ENCODE measurements at regions not wholly inside any gene's neighbourhood (a gene's known extent, or its start where the extent isn't known, plus 50 kb on each side); places are given as distances from the start of the nearest gene placed in this dataset.

DNA sequence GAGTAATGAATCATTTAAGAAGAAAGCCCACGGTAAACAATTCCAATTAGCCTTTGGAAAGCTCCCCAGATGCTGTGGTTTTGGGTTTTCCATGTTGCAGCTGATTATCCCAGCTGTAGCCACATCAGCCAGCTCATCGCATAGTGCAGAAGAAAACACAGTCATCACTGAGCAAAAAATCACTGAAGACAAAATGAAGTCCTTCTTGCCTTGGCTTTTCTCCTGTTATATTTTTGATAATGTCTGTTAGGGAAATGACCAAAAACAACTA, 193.0 kb upstream of the C1QTNF7 start:
- H3K27ac ChIP-seq: no peak overlapping the region

DNA sequence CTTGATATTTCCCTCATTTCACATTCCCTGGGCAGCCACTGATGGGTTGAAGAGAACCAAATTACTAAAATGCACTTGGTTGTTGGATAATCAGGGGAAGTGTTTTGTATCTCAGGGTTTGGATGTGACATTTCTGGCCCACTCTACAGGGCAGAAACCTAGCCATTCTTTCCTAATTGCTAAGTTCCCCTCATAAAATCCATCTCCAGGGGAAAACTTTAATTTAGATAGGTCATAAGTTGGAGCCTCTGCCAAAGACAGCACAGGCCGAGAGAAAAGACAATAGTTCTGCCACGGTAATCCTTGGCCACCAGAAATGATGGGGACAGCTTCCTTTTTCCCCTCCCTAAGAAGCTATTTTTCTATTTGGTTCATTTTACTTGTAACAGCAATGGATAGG, 192.7 kb upstream of the C1QTNF7 start:
- H3K27ac ChIP-seq: no peak overlapping the region
- H3K36me3 ChIP-seq: no peaks in the 10 kb centered on the region
- H3K4me2 ChIP-seq: peak overlapping the region in 2 of 11 experiments; percentile 72 to 82; a peak in 5 of 22 replicates
- H3K4me3 ChIP-seq: no peak overlapping the region
- H3K4me1 ChIP-seq: peaks cover 11 to 43% (median 23%) of the 10 kb centered on the region in 10 experiments
- no peak overlapping the region for H3K9ac ChIP-seq
- TF ChIP-seq Cebpa-rat (IDR thresholded peaks at IDR 0.05): no peak
- no peaks in the 10 kb centered on the region for H3K9me3 ChIP-seq (replicated peaks in 1 of 11)
- no peaks in the 10 kb centered on the region for H3K27me3 ChIP-seq
- no peaks in the 10 kb centered on the region for H4K20me1 ChIP-seq

More for the DNA sequence above, 193.0 kb upstream of the C1QTNF7 start:
- no peak overlapping the region for H3K4me3 ChIP-seq
- peaks cover 11 to 43% (median 23%) of the 10 kb centered on the region in 10 experiments for H3K4me1 ChIP-seq
- no peak overlapping the region for H3K9ac ChIP-seq
- no peak for TF ChIP-seq Cebpa-rat (IDR thresholded peaks at IDR 0.05)
- no peaks in the 10 kb centered on the region for H4K20me1 ChIP-seq
- H3K27me3 ChIP-seq: no peaks in the 10 kb centered on the region
- H3K9me3 ChIP-seq (replicated peaks in 1 of 11): no peaks in the 10 kb centered on the region
- H3K36me3 ChIP-seq: no peaks in the 10 kb centered on the region
- peak overlapping the region in 5 of 11 experiments; percentile 52 to 82 (median 78); a peak in 7 of 22 replicates for H3K4me2 ChIP-seq

DNA sequence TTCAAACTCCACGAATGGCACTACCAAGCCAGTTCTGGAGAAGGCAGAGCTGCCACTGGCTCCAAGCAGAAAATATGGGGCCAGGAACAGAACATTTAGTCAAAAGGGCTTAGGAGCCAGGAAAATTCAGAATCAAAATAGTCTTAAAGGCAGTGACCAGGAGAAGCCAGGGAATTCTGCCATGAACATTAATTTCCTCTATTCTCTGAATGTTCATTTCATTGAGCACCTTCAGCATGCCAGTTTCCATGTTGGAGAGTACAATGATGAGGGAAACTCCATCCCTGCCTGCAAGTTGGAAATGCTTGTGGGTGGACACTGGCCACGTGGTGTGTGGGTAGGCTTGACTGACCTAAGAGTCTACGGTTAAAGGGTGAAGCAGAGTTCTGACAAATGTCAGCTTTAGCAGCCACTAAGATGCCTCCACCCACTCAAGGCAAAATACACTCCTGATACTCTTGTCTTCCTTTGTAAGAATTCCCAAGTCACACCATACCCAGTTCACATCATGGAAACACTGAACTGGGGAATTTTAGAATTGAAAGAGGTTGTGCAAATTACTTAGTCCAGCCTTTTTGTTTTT, 190.1 kb upstream of the C1QTNF7 start:
- TF ChIP-seq Cebpa-rat (IDR thresholded peaks at IDR 0.05): no peak
- Histone ChIP-seq H4K20me1 (no peaks in the 10 kb centered on the region), H3K9me3 (replicated peaks in 1 of 11) (no peaks in the 10 kb centered on the region), H3K27me3 (no peaks in the 10 kb centered on the region), H3K4me3 (no peak overlapping the region), H3K9ac (no peak overlapping the region), H3K27ac (no peak overlapping the region), H3K4me2 (peak overlapping the region in 1 of 11 experiments; percentile 12; a peak in 1 of 22 replicates), H3K36me3 (no peaks in the 10 kb centered on the region), H3K4me1 (peaks cover 11 to 31% (median 21%) of the 10 kb centered on the region in 10 experiments)

DNA sequence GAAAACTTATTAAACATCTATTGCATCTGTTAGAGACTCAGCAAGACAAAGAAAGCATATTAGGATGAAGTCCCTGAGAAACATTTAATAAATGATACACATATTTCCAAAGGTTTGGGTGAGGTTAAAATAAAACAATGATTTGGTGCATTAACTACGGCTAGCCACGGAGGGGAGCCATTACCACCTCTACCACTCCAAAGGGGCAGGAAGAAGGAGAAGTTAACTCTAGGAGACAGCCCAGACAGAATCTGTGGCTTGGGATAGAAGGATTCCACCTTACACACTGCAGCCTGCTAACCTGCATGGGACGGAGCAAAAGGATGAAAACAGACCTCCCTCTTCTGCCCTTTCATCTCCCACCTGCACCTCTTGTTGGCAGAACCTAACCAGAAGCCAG, 189.1 kb upstream of the C1QTNF7 start:
- Histone ChIP-seq H4K20me1 (no peaks in the 10 kb centered on the region), H3K4me3 (no peak overlapping the region), H3K36me3 (no peaks in the 10 kb centered on the region), H3K27me3 (no peaks in the 10 kb centered on the region), H3K9ac (no peak overlapping the region), H3K27ac (no peak overlapping the region), H3K9me3 (replicated peaks in 1 of 11) (no peaks in the 10 kb centered on the region), H3K4me2 (no peak overlapping the region), H3K4me1 (peaks cover 2 to 21% (median 11%) of the 10 kb centered on the region in 10 experiments)
- no peak for TF ChIP-seq Cebpa-rat (IDR thresholded peaks at IDR 0.05)

DNA sequence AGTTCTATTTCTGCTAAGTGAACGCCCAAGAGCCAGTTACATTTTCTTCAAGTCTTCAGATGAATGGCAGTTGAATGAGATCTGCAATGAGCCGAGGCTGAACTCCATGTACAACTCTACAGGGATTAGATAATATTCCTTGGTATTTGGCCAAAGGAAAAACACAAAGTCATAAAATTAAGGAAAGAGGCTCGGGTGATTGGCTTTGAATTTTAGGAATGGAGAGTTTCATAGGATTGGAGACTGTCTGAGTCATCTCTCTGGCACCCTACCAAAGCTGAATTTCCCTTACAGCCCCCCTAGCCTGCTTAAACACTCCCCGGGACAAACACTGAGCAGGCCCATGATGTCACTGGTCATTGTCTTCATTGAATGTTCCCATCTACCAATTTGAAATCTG, 188.0 kb upstream of the C1QTNF7 start:
- no peak for TF ChIP-seq Cebpa-rat (IDR thresholded peaks at IDR 0.05)
- Histone ChIP-seq H3K9me3 (replicated peaks in 1 of 11) (0 out of 22 replicates have a peak, but pooled peaks cover 0 to 6% (median 0%) of the 10 kb centered on the region in 11 experiments), H3K4me2 (no peak overlapping the region), H3K4me1 (peaks cover 0 to 10% (median 1%) of the 10 kb centered on the region in 10 experiments; a peak in 8 of 20 replicates), H3K9ac (no peak overlapping the region), H3K4me3 (no peak overlapping the region), H3K36me3 (no peaks in the 10 kb centered on the region), H3K27ac (no peak overlapping the region), H3K27me3 (no peaks in the 10 kb centered on the region), H4K20me1 (no peaks in the 10 kb centered on the region)

DNA sequence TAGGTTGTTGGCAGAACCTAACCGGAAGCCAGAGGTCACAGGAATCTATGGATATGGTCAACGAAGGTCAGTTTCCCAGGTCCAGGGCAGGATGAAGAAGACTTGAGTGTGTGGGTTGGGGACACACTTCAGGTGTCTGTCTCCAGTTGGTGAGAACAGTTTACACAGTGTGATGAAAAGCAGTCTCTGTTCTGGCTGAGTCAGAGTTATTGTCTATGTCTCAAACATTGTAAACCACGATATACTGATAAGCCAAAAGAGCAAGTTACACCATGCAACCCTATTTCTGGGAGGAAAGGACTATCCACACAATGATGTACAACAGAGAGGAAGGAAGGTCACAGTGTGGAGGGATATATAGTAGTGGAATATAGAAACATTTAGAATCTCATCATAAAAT, 187.1 kb upstream of the C1QTNF7 start:
- Histone ChIP-seq H3K9me3 (replicated peaks in 1 of 11) (0 out of 22 replicates have a peak, but pooled peaks cover 0 to 6% (median 0%) of the 10 kb centered on the region in 11 experiments), H3K4me2 (no peak overlapping the region), H3K27me3 (no peaks in the 10 kb centered on the region), H3K4me3 (no peak overlapping the region), H3K27ac (no peak overlapping the region), H3K9ac (no peak overlapping the region), H3K4me1 (peaks cover 0 to 6% (median 0%) of the 10 kb centered on the region in 10 experiments; a peak in 2 of 20 replicates), H4K20me1 (no peaks in the 10 kb centered on the region), H3K36me3 (no peaks in the 10 kb centered on the region)
- no peak for TF ChIP-seq Cebpa-rat (IDR thresholded peaks at IDR 0.05)

DNA sequence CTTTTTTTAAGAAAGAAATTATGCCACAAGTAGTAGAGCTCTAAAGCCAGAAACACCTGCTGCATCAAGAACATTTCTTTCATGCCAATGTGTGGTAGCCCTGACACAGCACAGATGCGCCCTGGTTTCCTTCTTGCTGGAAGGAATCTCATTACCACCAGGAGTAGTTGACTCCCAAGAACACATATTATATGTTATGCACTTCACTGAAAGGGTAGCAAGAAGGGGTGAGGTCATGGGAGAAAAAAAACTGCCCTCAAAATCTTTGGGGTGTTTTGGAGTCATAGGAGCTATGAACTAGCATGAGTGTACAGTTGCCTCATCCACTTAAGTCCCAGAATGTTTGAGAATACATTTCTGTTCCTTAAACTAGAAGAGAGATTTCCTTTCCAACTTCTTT, 185.8 kb upstream of the C1QTNF7 start:
- Histone ChIP-seq H3K4me1 (peaks cover 0 to 6% (median 0%) of the 10 kb centered on the region in 10 experiments; a peak in 2 of 20 replicates), H3K27ac (no peak overlapping the region), H3K9ac (no peak overlapping the region), H4K20me1 (no peaks in the 10 kb centered on the region), H3K4me3 (no peak overlapping the region), H3K4me2 (no peak overlapping the region), H3K36me3 (no peaks in the 10 kb centered on the region), H3K9me3 (replicated peaks in 1 of 11) (0 out of 22 replicates have a peak, but pooled peaks cover 0 to 6% (median 0%) of the 10 kb centered on the region in 11 experiments), H3K27me3 (no peaks in the 10 kb centered on the region)
- TF ChIP-seq Cebpa-rat (IDR thresholded peaks at IDR 0.05): no peak

DNA sequence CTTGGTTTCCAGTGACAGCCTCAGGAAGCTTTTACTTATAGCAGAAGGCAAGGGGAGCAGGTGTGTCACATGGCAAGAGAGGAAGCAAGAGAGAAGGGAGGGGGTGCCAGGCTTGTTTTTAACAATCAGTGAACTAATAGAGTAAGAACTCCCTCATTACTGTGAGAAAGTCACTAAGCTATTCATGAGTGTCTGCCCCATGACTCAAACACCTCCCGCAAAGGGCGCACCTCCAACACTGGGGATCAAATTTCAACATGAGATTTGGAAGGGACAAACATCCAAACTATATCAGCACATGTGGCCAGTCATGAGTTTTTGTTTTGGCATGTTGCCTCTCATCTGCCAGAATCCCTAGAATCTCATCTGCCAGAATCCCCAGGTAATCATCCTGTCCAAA, 183.5 kb upstream of the C1QTNF7 start:
- H3K9me3 ChIP-seq (replicated peaks in 1 of 11): 0 out of 22 replicates have a peak, but pooled peaks cover 0 to 6% (median 0%) of the 10 kb centered on the region in 11 experiments
- H3K27me3 ChIP-seq: no peaks in the 10 kb centered on the region
- H3K27ac ChIP-seq: no peak overlapping the region
- TF ChIP-seq Cebpa-rat (IDR thresholded peaks at IDR 0.05): no peak
- H3K4me1 ChIP-seq: no peaks in the 10 kb centered on the region
- H3K9ac ChIP-seq: no peak overlapping the region
- H3K4me2 ChIP-seq: no peak overlapping the region
- H3K36me3 ChIP-seq: no peaks in the 10 kb centered on the region
- H3K4me3 ChIP-seq: no peak overlapping the region
- no peaks in the 10 kb centered on the region for H4K20me1 ChIP-seq

DNA sequence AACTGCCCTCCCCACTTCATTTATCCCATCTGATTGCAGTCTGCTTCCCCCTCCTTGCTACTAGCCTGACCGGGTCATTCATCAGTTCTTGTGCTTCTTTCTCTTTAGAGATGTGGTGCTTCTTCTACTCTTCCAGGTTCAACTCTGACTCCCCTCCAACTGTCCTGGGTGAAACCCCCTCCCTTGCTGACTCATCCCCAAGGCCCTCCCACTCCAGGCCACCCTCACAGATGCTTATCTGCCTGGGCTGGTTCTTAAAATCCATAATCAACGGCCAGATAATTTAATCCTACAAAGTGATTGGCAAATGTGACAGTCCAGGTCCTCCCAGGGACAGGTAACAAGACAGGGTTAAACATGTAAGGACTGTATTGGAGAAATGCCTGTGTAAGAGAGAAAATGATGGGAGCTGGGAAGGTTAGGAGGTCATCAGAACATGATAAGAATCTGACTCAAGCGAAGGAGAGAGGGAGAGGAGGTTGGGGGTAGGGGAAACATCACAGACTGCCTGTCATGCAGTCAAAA, 182.8 kb upstream of the C1QTNF7 start:
- Histone ChIP-seq H4K20me1 (no peaks in the 10 kb centered on the region), H3K36me3 (no peaks in the 10 kb centered on the region), H3K4me2 (no peak overlapping the region), H3K4me1 (peaks cover 0 to 3% (median 0%) of the 10 kb centered on the region in 10 experiments; a peak in 2 of 20 replicates), H3K9ac (no peak overlapping the region), H3K27ac (no peak overlapping the region), H3K27me3 (no peaks in the 10 kb centered on the region), H3K4me3 (no peak overlapping the region), H3K9me3 (replicated peaks in 1 of 11) (0 out of 22 replicates have a peak, but pooled peaks cover 0 to 6% (median 0%) of the 10 kb centered on the region in 11 experiments)
- TF ChIP-seq Cebpa-rat (IDR thresholded peaks at IDR 0.05): no peak

DNA sequence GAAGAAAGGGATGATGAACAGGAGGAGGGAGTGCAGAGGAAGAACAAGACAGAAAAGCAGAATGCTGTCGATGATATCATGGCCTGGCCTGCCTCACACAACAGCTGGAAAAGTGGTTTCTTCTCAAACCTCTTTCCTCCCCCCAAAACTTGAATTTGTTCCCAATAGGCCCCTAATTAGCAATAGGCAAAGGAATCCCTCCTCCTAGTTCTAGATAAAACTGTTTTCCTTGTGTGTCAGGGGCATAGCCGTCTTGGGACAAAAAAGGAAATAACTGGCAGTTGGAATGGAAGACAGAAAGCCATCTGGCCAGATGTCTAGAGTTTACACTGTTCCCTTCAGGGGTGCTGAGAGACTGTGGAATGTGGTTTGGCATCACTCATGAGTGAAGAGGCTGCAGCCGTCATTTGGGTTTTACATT, 177.8 kb upstream of the C1QTNF7 start:
- H3K4me2 ChIP-seq: peak overlapping the region in 5 of 11 experiments; percentile 2 to 38 (median 19); a peak in 5 of 22 replicates
- no peak overlapping the region for H3K27ac ChIP-seq
- H3K9me3 ChIP-seq (replicated peaks in 1 of 11): no peaks in the 10 kb centered on the region
- no peak overlapping the region for H3K9ac ChIP-seq
- TF ChIP-seq Cebpa-rat (IDR thresholded peaks at IDR 0.05): no peak
- peaks cover 0 to 10% (median 0%) of the 10 kb centered on the region in 10 experiments; a peak in 6 of 20 replicates for H3K4me1 ChIP-seq
- H3K36me3 ChIP-seq: no peaks in the 10 kb centered on the region
- no peak overlapping the region for H3K4me3 ChIP-seq
- no peaks in the 10 kb centered on the region for H3K27me3 ChIP-seq
- no peaks in the 10 kb centered on the region for H4K20me1 ChIP-seq
